Brain microvascular endothelial cell (primary cell): ENCODE measurements at regions not wholly inside any gene's neighbourhood (a gene's known extent, or its start where the extent isn't known, plus 50 kb on each side); places are given as distances from the start of the nearest gene placed in this dataset.
A peak's percentile ranks its signal among the peaks of the same experiment; 100 is the strongest.

Experiments
- DNase-seq: peaks from one replicate; pipeline ENCODE4 v3.0.0-alpha.2; 2020
- H3K27ac ChIP-seq: fragments of 250-450 bp; sonication (Bioruptor Pico); 2 replicates; pipeline ENCODE4 v1.5.1; 2020; ENCODE audit warnings: mild to moderate bottlenecking, moderate library complexity
- H3K27me3 ChIP-seq: fragments of 250-450 bp; sonication (Bioruptor Pico); replicated peaks from 2 replicates; pipeline ENCODE4 v1.5.1; 2020; ENCODE audit warnings: mild to moderate bottlenecking
- H3K36me3 ChIP-seq: fragments of 250-450 bp; sonication (Bioruptor Pico); replicated peaks from 2 replicates; pipeline ENCODE4 v1.5.1; 2020; ENCODE audit warnings: mild to moderate bottlenecking
- H3K4me3 ChIP-seq: 2 replicates; pipeline ENCODE4 v1.5.1; 2011; ENCODE audit warnings: low read depth, mild to moderate bottlenecking, control low read depth, low read length, moderate library complexity
- in situ Hi-C: cut with HindIII; loops from 2 replicates; pipeline ENCODE4 v1.10.0; 2017; ENCODE audit warnings: low sequenced_read_pairs, low pct_ligation_motif_present
- TF ChIP-seq, protein P1 (sequence below): IDR thresholded peaks from 2 replicates; pipeline ENCODE4 v1.5.1; 2011; ENCODE audit warnings: low read depth, mild to moderate bottlenecking, moderate library complexity, low read length, control low read depth, inconsistent platforms; ENCODE audit errors: missing control alignments

DNA sequence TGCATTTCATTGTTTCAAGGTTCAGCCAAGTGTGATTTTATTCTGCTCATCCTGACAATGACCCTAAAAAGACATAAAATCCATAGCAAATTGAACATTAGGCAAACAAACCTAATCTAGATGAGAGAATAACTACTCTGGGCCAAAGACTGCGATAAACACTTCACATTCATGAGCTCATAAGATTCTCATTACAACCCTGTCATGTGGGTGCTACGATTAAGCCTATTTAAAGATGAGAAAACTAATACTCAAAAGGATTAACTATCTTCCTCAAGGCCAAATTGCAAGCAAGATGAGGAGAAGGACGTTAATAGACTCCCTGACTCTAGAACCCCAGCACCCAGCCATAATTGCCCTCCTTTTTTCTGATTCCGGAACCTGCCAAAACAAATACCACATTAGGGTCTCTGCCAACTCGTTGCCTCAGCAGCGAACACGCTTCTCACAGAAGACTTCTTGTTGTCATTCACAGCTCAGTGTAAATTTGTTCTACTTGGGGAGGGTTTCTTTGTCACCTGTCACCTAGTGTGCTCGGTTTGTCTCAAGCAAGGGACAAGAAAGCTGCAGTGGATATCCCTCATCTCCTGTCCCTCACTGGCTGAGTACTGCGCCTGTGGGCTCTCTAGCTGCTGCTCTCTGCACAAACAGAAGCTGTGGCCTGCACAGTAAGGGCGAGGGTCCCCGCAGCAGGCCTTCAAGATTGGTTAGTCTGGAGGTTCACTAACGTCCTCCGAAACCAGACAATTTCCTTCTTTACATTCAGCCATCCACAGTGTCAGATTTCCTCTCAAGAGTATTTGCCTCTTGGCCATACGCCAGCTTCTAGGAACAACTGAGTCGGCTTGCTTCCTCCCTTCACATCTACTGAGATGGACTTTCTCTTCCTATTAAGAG is 200.0 kb upstream of the UBE2E2 start:
- in situ Hi-C loops: no loop called here
- Histone ChIP-seq H3K4me3 (no peak overlapping the region), H3K36me3 (no peaks in the 10 kb centered on the region), H3K27ac (no peak overlapping the region), H3K27me3 (no peaks in the 10 kb centered on the region)
- DNase-seq: peak; percentile 59
- TF ChIP-seq, protein P1, sequence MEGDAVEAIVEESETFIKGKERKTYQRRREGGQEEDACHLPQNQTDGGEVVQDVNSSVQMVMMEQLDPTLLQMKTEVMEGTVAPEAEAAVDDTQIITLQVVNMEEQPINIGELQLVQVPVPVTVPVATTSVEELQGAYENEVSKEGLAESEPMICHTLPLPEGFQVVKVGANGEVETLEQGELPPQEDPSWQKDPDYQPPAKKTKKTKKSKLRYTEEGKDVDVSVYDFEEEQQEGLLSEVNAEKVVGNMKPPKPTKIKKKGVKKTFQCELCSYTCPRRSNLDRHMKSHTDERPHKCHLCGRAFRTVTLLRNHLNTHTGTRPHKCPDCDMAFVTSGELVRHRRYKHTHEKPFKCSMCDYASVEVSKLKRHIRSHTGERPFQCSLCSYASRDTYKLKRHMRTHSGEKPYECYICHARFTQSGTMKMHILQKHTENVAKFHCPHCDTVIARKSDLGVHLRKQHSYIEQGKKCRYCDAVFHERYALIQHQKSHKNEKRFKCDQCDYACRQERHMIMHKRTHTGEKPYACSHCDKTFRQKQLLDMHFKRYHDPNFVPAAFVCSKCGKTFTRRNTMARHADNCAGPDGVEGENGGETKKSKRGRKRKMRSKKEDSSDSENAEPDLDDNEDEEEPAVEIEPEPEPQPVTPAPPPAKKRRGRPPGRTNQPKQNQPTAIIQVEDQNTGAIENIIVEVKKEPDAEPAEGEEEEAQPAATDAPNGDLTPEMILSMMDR: no peak

DNA sequence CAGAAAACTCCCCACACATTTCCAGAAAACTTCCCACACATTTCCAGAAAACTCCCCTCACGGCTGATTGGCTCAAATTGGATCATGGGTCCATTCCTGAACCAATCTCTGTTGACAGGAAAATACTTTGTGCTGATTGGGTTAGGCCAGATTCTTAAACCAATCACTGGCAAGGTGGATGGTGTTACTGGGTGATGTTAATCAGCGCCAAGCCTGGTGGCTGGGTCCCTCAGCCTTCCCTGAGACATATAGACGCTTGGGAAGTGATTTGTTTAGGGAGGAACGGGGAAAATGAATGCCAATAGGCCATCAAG is 199.4 kb upstream of the UBE2E2 start:
- no peaks in the 10 kb centered on the region for H3K36me3 ChIP-seq
- TF ChIP-seq, protein P1: no peak
- no peaks in the 10 kb centered on the region for H3K27me3 ChIP-seq
- H3K27ac ChIP-seq: no peak overlapping the region
- no peak for DNase-seq
- no peak overlapping the region for H3K4me3 ChIP-seq
- in situ Hi-C loops: no loop called here

DNA sequence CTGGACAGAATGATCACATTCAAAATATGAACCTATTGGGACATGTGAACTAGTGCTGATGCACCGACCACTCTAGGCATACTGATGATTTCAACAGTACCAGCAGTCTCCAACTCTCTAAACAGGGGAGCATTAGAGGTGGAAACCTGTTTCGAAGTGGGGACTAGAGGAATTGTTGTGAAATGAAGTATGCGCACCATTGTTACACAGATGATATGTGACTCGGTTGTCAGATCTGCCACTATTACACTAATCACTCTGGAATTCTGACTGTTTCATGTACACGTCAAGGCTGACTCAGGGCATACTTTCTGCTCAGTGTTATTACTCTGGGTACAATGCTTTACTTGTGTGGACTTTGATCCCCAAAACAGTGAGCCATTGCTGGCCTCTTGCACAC is 198.2 kb upstream of the UBE2E2 start:
- Histone ChIP-seq H3K27me3 (no peaks in the 10 kb centered on the region), H3K27ac (peak overlapping the region; percentile 36), H3K4me3 (no peak overlapping the region), H3K36me3 (no peaks in the 10 kb centered on the region)
- DNase-seq: peak; percentile 93
- TF ChIP-seq, protein P1: no peak
- in situ Hi-C loops: no loop called here

DNA sequence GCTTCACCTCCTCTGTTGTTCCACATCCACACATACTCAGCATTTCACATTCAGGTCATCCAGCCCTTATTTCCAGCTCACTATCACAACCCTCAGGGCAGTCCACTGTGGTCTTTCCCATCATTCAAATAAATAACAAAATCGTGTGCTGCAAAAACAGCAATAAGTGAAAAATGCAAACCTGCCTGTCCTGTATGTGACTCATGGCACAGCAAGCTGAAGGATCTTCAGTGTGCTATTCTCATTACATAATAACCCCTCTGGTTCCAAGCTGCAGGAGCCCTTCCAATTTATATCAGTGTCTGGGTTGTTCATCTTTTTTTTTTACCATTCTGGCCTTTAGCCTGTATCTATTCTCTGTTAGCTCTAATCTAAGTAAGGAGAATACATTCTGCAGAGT is 185.3 kb upstream of the UBE2E2 start:
- peak; percentile 75 for DNase-seq
- TF ChIP-seq, protein P1: no peak
- Histone ChIP-seq H3K4me3 (no peak overlapping the region), H3K27ac (peak overlapping the region; percentile 3), H3K27me3 (no peaks in the 10 kb centered on the region), H3K36me3 (no peaks in the 10 kb centered on the region)
- in situ Hi-C loops: no loop called here

DNA sequence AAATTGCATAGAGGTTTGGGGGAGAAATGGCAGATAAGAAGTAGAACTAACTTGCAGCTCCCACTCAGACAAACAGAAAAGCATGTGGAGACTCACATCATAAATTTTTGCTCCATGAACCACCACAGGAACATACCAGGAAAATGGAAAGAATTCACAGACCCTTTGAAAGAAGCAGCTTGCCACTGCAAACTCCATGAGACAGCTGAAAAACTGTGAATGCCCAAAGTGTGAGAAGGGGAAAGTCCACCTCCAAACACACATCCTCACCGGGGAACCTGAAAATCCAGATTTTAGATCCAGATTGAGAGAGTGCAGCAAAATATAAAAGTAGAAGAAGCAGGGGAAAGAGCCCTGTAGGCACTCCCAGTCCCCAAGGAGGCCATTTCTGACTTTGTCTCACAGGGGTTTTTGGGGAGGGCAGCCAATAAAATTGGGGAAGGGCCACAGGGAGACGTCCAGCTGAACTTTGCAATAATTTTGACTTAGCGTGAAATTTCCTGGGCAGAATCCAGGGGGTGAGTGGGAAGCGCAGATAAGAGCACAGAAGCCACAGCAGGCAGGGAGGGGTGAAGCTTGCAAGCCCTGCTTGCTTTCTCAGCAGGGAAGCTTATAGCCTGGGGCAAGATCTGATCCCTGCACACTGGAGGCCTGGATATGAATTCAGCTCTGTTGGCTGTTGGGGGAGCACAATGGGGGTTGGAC is 183.4 kb upstream of the UBE2E2 start:
- in situ Hi-C loops: no loop called here
- Histone ChIP-seq H3K27ac (peak overlapping the region; percentile 3), H3K4me3 (no peak overlapping the region), H3K36me3 (no peaks in the 10 kb centered on the region), H3K27me3 (no peaks in the 10 kb centered on the region)
- DNase-seq: peak; percentile 36
- TF ChIP-seq, protein P1: no peak
